ENCODE measurements at regions not wholly inside any gene's neighbourhood (a gene's known extent, or its start where the extent isn't known, plus 50 kb on each side); places are given as distances from the start of the nearest gene placed in this dataset.
"Not testable (repeated sequence)": the region's sequence is repeated elsewhere in the genome, so short reads cannot be mapped to it uniquely, and the experiment has no call there.

- DNase-seq = no peak
Measured at GRCh38 chr14:61153914-61154545, 127.1 kb downstream of the TMEM30B start.

GRCh38 chr14:61153431-61153830 is 127.7 kb downstream of the TMEM30B start:
- DNase-seq = no peak

- no peak for DNase-seq
Measured at GRCh38 chr14:61152851-61153364, 128.2 kb downstream of the TMEM30B start.

DNA sequence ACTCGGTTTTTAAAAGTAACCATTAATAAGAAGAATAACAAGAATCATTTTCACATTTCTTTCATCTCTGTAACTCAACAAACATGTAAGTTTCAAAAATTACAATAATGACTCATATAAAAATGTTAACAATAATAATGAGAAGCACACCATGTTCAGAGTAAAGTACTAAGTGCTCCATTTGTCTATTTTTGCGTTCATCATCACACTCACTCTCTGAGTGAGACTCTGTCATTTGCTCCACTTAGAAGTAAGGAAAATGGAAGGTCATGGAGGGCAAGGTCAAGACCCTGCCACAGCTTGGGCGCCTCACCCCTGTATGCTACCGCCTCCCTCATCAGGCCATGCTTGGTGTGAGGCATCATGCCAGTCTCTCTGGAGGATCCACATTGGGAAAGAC is 129.9 kb downstream of the TMEM30B start:
- DNase-seq = no peak

- DNase-seq = no peak
Measured at GRCh38 chr14:61150851-61151250, 130.3 kb downstream of the TMEM30B start.

- no peak for DNase-seq
Measured at GRCh38 chr14:61149896-61150295, 131.2 kb downstream of the TMEM30B start.

- DNase-seq = no peak
Measured at GRCh38 chr14:61148742-61149350, 132.3 kb downstream of the TMEM30B start.

DNA sequence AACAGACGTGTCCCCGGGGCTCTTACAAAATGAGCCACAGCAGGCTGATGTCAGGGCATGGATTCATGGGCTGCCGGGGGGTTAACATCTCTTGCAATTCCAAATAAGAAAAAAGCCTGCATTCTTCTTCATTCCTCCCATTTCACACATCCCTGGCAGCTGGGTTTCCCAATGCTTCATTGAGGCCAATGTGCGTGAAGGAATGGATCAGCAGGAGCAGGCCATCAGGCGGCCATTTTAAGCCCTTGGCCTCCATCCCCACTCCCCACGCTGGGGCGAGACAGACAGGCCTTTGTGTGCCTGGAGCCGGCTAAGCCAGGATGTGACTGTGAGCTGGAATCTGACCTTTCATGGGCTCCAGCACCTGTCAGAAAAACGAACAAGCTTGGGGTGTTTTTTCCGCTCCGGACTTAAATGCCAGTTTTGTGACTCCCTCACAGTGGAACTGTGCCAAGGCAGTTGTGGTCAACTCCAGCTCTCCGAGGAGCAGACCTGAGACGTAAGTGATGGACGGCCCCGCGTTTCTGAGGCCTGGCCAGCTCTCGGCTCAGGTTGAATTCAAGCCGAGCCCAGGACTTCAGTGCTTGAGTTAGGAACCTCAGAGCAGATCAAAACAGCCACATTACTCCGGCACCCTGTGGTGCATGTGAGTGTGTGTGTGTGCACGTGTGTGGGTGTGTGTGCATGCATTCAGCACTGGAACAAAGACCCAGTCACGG is 133.1 kb downstream of the TMEM30B start:
- no peak for DNase-seq

DNA sequence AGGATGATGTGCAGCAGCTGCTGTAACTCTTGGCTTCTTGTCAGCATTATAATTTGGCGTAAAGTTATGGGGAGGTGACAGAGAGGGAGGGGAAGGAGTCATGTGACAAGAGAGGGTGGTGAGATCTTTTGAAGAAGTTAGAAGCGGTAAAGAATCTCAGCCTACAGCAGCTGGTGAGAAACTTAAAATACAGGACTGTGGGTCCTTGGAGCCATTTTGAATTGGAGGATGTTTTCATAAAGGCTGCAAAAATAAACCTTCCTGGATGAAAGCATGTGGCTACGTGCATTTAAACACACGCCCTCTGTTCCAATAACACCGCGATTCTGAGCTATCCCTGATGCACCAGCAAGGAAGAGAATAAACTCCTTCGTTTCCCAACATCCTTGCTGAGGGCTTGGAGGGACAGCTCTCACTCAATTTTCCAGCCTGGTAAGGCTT is 133.7 kb downstream of the TMEM30B start:
- no peak for DNase-seq

- no peak for DNase-seq
Measured at GRCh38 chr14:61146899-61147298, 134.2 kb downstream of the TMEM30B start.

DNA sequence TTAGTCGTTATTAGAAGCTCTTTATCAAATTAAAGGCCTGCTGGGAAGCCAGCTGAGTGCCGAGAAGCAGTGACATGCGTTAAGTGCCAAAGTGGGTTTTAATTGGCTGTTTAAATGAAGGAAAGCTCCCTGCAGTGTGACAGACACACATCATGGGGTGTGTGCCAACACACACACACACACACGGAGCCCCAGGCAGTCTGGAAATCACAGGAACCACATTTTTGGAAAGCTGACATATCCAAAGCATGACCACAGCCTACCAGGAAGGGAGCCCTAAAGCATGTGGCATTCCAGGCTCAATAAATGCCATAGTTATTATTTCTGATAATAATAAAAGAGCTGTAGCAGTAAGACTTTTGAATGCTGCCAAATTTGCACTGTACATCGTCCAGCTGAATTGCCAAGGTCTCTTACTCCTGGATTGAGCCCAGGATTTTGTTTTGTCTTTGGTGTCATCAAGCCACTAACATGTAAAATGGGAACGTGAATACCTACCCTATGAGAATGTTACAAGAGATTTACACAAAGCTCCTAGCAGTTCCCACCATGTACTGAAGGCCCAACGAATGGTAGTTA is 135.1 kb downstream of the TMEM30B start:
- DNase-seq = peak; percentile 33

- no peak for DNase-seq
Measured at GRCh38 chr14:61145034-61145902, 135.9 kb downstream of the TMEM30B start.

DNA sequence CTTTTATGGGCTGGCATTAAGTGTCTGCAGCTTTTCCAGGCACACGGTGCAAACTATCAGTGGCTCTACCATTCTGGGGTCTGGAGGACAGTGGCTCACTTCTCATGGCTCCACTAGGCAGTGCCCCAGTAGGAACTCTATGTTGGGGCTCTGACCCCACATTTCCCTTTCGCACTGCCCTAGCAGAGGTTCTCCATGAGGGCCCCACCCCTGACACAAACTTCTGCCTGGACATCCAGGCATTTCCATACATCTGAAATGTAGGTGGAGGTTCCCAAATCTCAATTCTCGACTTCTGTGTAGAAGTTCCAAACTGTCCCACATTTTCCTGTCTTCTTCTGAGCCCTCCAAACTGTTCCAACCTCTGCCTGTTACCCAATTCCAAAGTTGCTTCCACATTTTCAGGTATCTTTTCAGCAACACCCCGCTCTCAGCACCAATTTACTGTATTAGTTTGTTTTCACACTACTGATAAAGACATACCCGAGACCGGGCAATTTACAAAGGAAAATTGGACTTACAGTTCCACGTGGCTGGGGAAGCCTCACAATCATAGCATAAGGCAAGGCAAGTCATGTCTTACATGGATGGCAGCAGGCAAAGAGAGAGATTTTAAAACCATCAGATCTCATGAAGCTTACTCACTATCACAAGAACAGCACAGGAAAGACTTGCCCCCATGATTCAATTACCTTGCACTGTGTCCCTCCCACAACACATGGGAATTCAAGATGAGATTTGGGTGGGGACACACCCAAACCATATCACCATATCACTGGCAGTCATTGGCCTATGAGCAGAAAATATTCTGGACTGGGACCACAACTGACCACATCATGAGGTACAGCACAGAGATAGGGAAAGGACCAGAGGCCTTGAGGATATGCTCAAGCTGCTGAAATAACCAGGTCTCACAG is 136.8 kb downstream of the TMEM30B start:
- DNase-seq = not testable (repeated sequence)

DNA sequence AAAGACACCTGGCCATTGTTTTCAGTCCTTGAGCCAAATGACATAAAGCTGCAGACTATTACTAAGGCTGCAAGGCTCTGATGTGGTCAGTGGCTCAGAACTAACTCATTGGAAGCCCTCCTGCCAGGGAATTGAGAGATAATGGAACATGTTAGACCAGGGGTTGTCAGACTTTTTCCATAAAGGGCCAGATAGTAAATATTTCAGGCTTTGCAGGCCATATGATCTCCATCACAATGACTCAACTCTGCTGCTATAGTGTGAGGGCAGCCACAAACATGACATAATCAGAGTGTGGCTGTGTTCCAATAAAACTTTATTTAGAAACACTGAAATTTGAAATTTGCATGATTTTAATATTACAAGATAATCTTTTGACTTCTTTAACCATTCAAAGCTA is 140.3 kb downstream of the TMEM30B start:
- DNase-seq = no peak

DNA sequence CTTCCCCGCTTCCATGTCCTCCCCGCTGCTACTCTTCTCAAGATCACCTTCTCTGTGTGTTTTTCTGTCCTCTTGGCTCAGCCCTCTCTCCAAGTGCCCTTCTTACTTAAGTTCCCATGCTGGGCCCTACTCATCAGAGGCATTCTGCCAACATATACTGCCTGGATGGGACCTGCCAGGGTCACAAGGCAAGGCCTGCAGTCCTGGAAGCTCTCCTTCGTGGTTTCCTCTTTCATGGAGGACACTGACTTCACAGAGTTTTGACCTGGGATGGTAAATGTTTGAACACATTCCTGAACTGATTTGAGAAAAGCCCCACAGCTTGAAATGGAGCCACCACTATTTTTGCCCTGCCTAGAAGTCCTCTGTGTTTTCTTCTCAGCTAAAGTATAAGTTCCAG is 140.9 kb downstream of the TMEM30B start:
- no peak for DNase-seq

- no peak for DNase-seq
Measured at GRCh38 chr14:61139006-61139599, 142.0 kb downstream of the TMEM30B start.

DNA sequence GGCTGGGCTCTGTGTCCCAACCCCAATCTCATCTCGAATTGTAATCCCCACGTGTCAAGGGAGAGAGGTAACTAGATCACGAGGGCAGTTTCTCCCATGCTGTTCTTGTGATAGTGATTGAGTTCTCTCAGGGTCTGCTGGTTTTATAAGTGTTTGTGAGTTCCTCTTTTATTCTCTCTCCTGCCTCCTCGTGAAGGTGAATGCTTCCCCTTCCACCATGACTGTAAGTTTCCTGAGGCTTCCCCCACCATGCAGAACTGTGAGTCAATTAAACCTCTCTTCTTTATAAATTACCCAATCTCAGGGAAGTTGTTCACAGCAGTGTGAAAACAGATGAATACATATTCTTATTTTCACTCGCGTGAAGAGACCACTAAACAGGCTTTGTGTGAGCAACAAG is 148.2 kb downstream of the TMEM30B start:
- no peak for DNase-seq

GRCh38 chr14:61132336-61132735 is 148.8 kb downstream of the TMEM30B start:
- DNase-seq = no peak

GRCh38 chr14:61130512-61131260 is 149.6 kb downstream of the SLC38A6 start:
- DNase-seq = no peak

- DNase-seq = no peak
Measured at GRCh38 chr14:61129168-61129745, 148.2 kb downstream of the SLC38A6 start.
